GM21447 (cell line): ENCODE measurements at regions not wholly inside any gene's neighbourhood (a gene's known extent, or its start where the extent isn't known, plus 50 kb on each side); places are given as distances from the start of the nearest gene placed in this dataset.

Experiments used
- ATAC-seq: cut with Tn5 transposase; IDR thresholded peaks from one replicate; pipeline ENCODE4 v1.9.1; 2021; ENCODE audit not compliant: unreplicated experiment

GRCh38 chr4:31051565-31051964, 331.4 kb downstream of the PCDH7 start:
- no peak for ATAC-seq

- ATAC-seq = no peak
Measured at GRCh38 chr4:31052519-31052918, 332.4 kb downstream of the PCDH7 start.

- ATAC-seq = no peak
Measured at GRCh38 chr4:31053451-31053850, 333.3 kb downstream of the PCDH7 start.

- no peak for ATAC-seq
Measured at GRCh38 chr4:31054295-31054694, 334.1 kb downstream of the PCDH7 start.

- ATAC-seq = no peak
Measured at GRCh38 chr4:31058656-31059055, 338.5 kb downstream of the PCDH7 start.

GRCh38 chr4:31059753-31060522, 339.8 kb downstream of the PCDH7 start:
- no peak for ATAC-seq

- no peak for ATAC-seq
Measured at GRCh38 chr4:31065086-31065485, 344.9 kb downstream of the PCDH7 start.

GRCh38 chr4:31068257-31069075, 348.3 kb downstream of the PCDH7 start:
- ATAC-seq = no peak

GRCh38 chr4:31069151-31069550, 349.0 kb downstream of the PCDH7 start:
- ATAC-seq = no peak

- no peak for ATAC-seq
Measured at GRCh38 chr4:31071508-31072486, 351.6 kb downstream of the PCDH7 start.

GRCh38 chr4:31075969-31076368, 355.8 kb downstream of the PCDH7 start:
- no peak for ATAC-seq

GRCh38 chr4:31078661-31079060, 358.5 kb downstream of the PCDH7 start:
- ATAC-seq = no peak

- ATAC-seq = no peak
Measured at GRCh38 chr4:31080887-31081286, 360.7 kb downstream of the PCDH7 start.

- ATAC-seq = no peak
Measured at GRCh38 chr4:31081366-31081765, 361.2 kb downstream of the PCDH7 start.

GRCh38 chr4:31083456-31083855, 363.3 kb downstream of the PCDH7 start:
- ATAC-seq = no peak

- ATAC-seq = no peak
Measured at GRCh38 chr4:31084806-31085416, 364.7 kb downstream of the PCDH7 start.

- ATAC-seq = no peak
Measured at GRCh38 chr4:31085689-31086088, 365.5 kb downstream of the PCDH7 start.

- no peak for ATAC-seq
Measured at GRCh38 chr4:31086756-31087330, 366.7 kb downstream of the PCDH7 start.

- ATAC-seq = no peak
Measured at GRCh38 chr4:31088600-31089230, 368.5 kb downstream of the PCDH7 start.

- ATAC-seq = no peak
Measured at GRCh38 chr4:31089815-31090214, 369.6 kb downstream of the PCDH7 start.
